GM19452 (cell line): ENCODE measurements at regions not wholly inside any gene's neighbourhood (a gene's known extent, or its start where the extent isn't known, plus 50 kb on each side); places are given as distances from the start of the nearest gene placed in this dataset.

Source experiments
- ATAC-seq: cut with Tn5 transposase; IDR thresholded peaks from one replicate; pipeline ENCODE4 v1.9.1; 2021; ENCODE audit not compliant: unreplicated experiment

DNA sequence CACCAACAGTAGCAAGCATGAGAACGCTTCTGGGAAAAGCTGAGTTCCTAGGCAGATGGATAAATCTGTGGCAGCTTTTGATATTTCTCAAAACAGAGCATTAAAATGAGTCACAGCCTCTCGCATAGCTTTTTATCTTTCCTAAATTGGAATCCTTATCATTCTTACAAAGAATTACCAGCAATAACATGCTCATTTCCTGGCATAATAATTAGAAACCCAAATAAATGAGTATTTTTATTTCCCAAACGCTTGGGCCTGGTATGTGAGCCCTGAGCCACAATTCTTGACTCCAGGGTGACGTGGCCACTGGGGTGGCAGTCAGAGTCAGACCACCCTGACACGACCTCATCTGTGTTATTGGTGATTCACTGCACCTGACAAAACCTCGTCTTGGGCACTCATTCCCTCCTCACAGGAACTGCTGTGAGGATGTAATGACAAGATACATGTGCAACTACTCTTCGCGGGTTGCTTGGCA, 210.7 kb downstream of the ARL4C start:
- no peak for ATAC-seq

DNA sequence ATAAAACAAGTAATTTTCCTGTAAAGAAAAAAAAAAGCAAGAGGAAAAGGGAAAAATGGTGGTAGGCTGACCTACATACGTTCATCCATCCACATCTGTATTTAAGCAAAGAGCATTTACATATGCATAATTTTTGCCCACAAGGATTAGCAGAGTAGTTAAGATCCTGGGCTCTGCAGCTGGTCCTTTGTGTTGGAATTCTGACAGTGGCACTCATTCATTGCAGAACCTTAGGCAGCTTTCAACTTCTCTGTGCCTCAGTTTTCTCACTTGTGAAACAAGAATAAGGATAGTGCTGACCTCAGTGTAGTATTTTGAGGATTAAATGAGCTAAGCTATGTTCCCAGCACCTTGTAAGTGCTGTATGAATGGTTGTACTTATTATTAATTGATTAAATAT, 211.3 kb downstream of the ARL4C start:
- no peak for ATAC-seq

DNA sequence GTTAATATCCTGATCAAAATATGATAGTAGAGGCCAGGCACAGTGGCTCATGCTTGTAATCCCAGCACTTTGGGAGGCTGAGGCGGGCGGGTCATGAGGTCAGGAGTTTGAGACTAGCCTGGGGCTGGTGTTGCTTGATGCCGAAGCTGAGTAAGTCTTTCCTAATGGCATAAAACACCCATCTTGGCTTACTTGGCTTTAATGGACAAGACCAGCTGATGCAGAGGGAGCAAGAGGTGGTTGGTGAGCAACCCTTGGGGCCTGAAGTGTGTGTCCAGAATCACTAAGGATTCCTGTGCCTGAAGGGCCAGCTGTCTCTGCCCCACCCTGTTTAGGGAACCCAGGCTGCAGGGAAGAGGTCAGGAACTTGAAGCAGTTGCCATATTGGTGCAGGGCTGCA, 217.2 kb downstream of the ARL4C start:
- ATAC-seq: no peak

DNA sequence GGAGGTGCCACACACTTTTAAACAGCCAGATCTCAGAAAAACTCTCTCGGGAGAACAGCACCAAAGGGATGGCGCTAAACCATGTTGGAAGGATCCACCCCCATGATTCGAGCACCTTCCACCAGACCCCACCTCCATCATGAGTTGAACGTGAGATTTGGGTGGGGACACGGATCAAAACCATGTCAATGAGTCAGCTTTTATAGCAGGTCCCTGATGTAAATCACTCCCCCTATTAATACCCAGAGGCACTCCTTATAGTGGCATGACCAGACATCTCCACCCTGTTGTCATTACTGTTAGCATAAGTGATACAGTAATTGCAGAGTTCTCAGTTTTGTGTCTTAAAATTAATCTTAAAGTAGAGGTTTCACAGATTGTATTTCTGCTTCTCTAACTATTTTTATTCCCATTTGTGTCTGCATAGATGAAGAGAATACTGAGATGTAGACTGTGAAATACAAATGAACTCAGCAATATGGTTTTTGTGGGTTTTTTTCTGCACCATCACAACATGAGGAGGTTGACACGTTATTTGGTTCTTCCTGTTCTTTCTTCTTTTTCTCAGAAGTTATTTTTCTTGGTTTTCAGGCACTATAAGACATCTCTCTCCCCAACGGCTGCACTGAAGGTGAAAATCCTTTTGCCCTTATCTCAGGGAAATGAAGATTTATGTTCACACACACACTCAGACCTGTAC, 218.2 kb downstream of the ARL4C start:
- ATAC-seq: no peak

DNA sequence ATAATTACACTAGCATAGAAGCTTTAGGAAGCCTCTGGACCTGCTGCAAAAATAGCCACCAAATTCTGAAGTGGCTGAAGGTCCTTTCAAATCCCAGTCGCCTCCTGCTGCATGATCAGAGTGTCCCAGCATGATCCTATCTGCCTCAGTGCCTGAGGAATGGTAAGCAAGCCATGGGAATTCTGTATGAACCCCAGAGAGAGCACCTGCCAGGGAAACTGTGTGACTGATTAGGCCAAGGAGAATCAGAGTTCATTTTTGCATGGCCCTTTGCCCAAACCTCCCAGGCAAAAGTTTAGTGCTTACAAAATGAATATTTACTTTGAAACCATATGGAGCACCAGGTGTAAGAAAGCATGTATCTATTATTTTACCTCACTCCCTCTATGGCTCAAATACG, 221.4 kb downstream of the ARL4C start:
- no peak for ATAC-seq

DNA sequence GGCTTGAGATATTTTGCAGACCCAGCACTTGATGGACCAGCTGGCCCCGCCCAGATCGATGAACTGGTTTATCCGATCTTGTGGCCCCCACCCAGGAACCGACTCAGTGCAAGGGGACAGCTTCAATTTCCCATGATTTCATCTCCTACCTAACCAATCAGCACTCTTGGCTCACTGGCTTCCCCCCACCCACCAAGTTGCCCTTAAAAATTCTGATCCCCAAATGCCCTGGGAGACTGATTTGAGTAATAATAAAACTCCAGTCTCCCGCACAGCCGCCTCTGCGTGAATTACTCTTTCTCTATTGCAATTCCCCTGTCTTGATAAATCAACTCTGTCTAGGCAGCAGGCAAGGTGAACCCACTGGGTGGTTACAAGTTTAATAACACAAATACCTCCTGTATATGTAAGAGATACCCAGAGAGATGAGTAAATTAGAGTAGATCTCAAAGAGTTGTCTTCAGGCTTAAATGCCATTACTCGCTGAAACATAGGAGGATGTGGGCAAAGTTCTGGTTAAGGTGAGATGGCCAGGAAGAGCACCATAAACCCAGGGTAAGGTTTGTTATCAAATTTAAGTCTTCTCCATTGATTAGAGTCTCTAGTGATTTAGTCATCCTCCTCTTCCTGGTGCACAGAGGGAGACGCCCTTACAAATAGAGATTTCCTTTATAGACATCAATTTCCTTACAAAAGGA, 222.8 kb downstream of the ARL4C start:
- no peak for ATAC-seq

DNA sequence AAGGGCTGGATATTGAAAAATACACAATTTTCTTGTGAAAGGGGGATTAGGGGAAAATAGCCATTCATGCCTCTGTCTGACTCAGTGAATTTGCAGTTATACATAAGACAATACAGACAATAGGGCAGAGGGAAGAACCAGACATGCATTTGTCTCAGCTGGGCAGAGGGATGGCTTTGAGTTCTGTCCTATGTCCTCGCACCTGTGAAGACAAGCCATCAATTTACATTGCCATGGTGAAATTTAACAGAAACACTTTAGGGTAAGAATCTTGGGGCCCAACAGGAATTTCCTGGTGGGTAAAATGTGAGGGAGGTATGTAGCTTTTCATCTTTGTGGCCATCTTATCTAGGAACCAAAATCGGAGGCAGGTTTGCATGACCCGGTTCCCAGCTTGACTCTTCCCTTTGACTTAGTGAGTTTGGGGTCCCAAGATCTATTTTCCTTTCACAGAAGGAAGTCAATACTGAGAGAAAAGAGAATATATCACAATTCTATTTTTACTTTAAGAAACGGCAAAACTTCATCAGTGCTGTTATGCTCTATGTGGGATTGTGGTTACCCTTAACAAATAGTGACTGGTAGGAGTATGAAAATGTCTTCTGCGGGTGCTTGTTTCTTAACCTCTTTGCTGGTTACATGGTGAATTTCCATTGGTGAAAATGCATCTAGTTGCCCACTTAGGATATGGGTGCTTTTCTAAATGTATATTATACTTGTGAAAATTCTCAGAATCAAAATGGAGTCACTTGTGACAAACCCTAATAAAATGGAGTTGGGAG, 221.8 kb downstream of the SPP2 start:
- ATAC-seq: no peak

DNA sequence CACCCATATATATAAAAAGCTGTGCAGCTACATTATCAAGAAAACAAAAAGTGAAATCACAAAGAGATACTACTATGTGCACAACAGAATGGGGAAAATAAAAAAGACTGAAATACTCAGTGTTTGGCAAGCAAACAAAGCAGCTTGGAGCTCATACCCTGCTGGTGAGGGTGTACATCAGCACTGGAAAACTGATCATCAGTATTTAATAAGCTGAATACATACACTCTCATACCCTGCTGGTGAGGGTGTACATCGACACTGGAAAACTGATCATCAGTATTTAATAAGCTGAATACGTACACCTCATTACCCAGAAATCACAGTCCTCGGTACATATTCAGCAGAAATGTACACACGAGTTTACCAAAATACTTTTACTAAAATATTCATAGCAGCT, 220.8 kb downstream of the SPP2 start:
- ATAC-seq: no peak

DNA sequence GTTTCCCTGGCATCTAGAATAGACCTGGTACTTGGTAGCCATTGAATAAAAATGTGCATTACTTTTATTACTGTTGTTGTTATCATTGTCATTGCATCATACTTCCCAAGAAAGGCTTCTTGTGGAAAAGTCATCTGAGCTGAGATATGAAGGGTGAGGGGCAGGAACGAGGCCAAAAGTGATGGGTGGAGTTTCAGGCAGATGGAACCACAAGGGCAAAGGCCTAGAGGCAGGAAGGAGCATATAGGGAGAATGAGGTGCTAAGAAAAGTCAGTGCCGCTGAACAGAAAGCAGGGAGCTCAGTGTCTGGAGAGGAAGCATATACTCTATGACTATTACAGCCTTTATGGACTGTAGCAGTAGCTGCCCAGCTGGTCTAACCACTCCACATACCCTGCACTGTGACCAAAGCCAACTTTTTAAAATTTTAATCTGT, 219.3 kb downstream of the SPP2 start:
- ATAC-seq: no peak

DNA sequence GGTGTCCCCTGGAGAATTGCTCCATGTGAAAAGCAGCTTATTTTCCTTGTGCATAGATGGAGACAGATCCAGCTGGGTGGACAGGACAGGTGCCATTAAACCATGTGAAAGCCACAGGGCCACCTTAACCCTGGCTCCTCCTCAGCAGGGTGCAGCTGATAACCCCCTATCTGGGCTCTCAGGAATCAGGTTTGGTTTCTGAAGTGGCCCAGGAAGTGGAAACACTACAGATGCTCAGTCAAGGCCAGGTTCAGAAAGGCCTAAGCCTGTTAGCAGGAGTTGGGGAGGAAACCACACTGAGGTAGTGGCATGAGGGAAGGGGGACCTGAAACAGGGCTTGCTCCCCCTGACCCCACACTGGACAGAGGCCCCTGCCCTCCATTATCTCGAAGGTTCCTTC, 217.0 kb downstream of the SPP2 start:
- no peak for ATAC-seq

DNA sequence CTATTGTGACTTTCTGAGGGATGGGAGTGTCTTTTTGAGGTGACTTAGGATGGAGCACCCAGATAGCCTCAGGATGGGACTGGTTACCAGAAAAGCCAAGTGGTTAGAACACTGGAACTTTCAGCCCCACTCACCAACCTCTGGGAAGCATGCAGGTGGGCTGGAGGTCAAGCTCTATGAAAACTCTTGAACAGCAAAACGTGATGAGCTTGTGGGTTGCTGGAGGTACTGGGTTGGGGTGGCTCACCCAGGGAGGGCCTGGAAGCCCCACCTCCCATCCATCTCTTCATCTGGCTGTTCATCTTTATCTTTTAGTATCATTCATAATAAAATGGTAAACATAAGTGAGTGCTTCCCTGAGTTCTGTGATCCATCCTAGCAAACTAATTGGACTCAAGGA, 216.4 kb downstream of the SPP2 start:
- ATAC-seq: no peak

DNA sequence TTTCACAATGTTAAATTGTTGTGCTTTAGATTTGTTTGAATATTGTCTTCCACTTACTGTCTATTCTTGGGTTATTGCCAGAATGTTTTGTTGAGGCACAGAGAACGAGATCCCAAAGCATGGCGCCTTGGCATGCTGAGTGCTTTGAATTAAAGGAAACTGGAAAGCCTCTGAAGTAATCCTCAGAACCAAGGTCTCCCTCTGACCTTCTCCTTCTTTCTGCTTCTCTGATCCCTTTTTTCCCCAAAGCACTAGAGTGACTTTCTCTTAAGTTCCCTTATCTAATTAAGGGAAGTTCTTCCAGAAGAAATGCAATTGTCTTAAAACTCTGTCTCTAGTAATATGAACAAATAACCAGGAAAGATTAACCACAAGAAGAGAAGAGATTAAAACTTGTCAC, 214.7 kb downstream of the SPP2 start:
- no peak for ATAC-seq

DNA sequence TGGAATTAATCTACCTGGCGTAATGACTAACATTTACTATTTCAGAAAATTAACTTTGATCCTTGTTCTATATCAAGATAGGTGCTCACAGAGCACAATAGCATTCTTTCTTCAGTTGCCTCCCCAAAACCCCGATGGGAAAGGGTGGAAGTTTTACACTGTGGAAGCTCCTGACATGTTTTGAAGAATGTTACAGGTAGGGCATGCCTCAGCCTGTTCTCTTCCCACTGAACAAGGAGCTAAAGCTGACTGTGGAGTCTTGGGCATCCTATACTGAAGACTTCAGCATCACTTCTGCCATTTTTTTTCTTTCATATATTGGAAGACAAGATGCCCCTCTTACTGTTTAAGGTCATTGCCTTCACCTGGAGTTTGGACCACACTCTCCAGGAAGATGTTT, 211.2 kb downstream of the SPP2 start:
- ATAC-seq: no peak

DNA sequence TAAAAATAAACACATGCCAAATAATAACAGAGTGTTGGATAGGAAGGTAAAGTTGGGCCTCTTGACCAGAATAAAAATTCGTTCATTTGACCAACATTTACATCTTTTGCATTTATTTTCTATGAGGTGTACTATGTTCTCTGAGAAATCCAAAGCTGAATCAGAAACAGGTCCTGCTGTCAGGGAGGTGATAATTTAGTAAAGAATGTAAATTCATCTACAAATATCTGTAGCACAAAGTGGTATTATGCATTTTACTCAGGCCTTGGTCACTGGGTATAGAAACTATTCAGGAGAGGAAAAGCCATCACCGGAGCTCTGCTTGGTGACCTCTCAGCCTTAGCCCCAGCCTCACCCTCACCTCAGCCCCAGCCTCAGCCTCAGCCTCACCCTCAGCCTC, 208.9 kb downstream of the SPP2 start:
- ATAC-seq: no peak

DNA sequence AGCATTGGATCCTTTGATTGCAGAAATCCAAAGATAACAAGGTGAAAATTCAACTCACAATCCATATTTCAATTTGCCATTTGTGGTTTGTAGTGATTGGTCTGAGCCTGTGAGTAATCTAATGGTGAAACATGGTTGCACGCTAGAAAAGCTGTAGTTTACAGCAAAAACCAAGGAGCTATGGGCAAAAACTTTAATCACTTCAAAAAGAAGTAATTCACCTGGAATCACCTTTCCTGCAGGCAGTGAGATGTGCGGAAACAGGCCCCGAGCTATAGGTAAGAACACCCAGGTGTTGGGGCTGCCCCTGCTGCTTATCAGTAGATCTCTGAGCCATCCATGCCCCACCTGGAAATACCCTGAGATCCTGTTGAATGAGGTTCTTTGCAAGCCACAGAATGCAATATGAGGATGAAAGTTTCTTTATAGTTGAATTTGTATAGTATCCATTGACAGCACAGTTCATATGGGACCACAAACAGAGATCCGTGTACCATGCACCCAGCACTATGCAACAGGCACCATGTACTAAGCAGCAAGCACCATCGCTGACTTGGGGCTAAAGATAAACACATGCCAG, 208.2 kb downstream of the SPP2 start:
- no peak for ATAC-seq

DNA sequence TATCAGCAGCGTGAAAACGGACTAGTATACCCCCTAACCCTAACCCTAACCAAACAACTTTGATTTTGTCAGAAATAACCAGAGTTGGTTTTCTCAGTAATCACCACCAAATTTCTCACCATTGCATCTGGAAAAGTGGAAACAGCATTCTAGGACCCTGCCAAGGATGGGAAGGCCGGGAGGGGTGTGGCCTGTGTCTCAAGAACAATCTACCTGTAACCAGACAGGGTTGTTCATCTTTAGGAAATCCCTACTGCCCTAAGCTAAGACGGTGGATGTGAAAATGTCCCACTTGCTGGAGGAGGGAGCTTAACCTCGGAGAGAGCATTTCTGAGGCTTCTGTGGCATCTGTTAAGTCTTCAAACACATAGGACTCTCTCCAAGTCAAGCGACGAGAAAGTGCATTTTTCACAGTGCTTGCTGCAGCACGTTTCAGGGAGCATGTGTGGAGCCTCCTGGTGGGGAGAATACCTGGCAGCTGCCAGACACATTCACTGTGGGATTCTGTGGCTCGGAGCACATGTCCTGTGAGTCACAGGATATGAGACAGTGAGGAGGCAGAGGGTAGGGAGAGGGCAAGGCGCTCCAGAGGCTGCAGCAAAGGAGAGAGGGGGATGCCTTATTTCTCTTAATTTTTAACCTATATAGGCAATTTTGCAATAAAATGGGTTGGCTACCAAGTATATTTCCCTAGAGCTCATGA, 207.5 kb downstream of the SPP2 start:
- no peak for ATAC-seq

DNA sequence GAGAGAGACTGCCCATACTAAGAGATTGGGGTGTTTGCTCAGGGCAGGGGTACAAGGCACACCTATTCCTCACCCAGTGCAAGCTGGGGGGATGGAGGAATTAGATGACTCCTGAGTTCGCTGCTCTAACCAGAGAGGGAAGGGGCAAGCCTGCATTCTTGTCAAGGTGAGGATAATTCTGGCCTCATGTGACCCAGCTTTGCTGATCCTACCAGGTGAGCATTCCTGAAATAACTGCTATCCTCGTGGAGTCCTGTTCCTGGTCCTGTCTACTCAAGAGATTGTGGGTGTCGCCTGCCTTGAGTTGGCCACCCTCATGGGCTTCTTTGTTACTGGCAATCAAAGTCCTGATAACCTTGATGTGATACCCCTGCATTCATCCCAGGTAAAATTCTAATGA, 206.0 kb downstream of the SPP2 start:
- no peak for ATAC-seq

DNA sequence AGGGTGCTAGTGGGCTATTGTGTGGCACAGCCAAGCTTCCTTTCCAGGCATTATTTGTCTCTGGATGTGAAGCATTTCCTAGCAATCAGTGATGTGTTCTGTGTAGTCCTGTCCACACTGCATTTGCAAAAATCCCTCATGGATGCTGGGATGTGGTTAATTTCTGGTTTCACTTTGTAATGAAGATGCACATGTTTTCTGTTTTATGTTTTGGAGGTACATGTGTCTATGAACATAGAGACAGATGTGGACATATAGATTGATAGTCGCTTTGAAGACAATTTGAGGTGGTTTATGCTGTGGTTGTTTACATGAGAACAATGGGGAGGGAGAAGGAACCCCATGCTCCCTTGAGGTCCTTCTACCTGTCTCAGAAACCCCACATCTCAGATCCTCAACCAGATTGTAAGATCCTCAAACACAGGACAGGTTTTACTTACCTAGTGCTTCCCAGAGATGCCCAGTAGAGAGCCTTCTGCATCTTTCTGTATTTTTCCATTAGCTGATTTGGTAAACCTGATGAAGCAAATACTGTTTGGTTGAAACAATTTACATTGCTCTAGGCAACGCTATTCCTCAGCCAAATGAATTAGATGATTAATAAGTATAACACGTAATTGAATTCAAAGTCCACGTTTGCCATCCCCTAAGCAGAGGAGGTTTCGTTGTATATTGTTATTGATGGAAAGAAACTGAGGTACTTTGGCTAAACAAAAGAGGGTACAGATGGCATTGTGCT, 204.4 kb downstream of the SPP2 start:
- ATAC-seq: no peak

DNA sequence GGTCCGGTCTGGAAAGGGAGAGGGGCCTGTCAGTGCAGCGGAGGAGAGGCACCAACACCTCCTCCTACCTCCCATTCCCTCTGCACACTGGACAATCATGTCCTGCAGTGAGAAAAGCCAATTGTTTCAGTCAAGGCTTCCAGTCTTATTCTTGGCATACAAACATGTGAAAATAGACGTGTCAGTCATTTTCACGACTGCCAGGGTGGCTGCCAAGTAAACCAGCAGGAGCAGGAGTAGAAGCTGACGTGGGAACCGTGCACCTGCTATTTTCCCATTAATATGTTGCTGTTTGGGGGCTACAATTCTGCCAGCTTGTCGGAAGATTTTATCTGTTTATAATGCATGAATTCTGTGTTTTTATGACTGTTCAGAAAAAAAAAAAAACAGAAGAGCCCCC, 202.3 kb downstream of the SPP2 start:
- ATAC-seq: no peak
